C4-2B (cell line): ENCODE measurements at regions not wholly inside any gene's neighbourhood (a gene's known extent, or its start where the extent isn't known, plus 50 kb on each side); places are given as distances from the start of the nearest gene placed in this dataset.
"Not testable (repeated sequence)": the region's sequence is repeated elsewhere in the genome, so short reads cannot be mapped to it uniquely, and the experiment has no call there.

Source experiments
- ZFX ChIP-seq: fragments of 450-650 bp; IDR thresholded peaks from 2 replicates; pipeline ENCODE4 v1.6.1; 2017
- TF ChIP-seq, protein P1 (sequence below): fragments of 450-650 bp; conservative IDR thresholded peaks from 2 replicates; pipeline ENCODE4 v1.5.1; 2017; ENCODE audit warnings: mild to moderate bottlenecking

DNA sequence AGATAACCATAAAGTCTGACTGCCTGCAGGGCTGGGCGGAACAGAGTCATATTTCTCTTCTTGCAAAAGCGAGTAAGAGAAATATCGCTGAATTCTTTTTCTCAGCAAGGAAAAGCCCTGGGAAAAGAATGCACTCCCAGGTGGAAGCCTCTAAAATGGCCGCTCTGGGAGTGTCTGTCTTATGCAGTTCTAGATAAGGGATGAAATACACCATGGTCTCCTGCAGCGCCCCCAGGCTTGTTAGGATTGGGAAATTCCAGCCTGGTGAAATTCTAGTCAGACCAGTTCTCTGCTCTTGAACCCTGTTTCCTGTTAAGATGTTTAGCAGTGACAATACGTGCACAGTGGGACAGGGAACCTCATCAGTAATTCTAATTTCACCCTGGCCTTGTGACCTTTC, 362.2 kb downstream of the GJA1 start:
- TF ChIP-seq, protein P1, sequence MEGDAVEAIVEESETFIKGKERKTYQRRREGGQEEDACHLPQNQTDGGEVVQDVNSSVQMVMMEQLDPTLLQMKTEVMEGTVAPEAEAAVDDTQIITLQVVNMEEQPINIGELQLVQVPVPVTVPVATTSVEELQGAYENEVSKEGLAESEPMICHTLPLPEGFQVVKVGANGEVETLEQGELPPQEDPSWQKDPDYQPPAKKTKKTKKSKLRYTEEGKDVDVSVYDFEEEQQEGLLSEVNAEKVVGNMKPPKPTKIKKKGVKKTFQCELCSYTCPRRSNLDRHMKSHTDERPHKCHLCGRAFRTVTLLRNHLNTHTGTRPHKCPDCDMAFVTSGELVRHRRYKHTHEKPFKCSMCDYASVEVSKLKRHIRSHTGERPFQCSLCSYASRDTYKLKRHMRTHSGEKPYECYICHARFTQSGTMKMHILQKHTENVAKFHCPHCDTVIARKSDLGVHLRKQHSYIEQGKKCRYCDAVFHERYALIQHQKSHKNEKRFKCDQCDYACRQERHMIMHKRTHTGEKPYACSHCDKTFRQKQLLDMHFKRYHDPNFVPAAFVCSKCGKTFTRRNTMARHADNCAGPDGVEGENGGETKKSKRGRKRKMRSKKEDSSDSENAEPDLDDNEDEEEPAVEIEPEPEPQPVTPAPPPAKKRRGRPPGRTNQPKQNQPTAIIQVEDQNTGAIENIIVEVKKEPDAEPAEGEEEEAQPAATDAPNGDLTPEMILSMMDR: not testable (repeated sequence)
- TF ChIP-seq ZFX: not testable (repeated sequence)
